GM19452 (cell line): ENCODE measurements at regions not wholly inside any gene's neighbourhood (a gene's known extent, or its start where the extent isn't known, plus 50 kb on each side); places are given as distances from the start of the nearest gene placed in this dataset.

Experiments
- ATAC-seq: cut with Tn5 transposase; IDR thresholded peaks from one replicate; pipeline ENCODE4 v1.9.1; 2021; ENCODE audit not compliant: unreplicated experiment

GRCh38 chr21:24280596-24280995 is 1326.7 kb downstream of the MRPL39 start:
- no peak for ATAC-seq

- ATAC-seq, result no peak
Observed at GRCh38 chr21:24278711-24279110, 1328.6 kb downstream of the MRPL39 start.

GRCh38 chr21:24276204-24276603 is 1331.1 kb downstream of the MRPL39 start:
- ATAC-seq, result no peak

GRCh38 chr21:24275616-24276015 is 1331.7 kb downstream of the MRPL39 start:
- no peak for ATAC-seq

DNA sequence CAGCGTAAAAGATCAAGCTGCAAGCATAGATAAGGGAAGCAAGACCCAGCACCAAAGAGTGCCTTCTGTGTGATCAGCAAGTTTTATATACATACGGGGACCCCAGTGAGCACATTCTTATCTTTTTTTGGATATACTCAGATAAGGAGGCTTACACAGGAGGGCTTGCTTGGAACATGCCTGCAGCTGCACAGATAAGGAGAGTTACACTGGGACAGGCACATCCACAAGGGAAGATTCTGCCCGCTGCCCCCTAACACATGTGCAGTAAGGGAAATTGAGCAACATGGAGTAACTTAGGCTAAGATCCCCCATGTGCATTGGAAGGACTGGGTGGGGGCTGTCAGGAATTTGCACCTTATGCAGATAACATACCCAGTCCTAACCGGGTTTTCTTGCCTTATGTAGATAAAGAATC is 1334.8 kb downstream of the MRPL39 start:
- no peak for ATAC-seq

- no peak for ATAC-seq
Observed at GRCh38 chr21:24265987-24266386, 1341.3 kb downstream of the MRPL39 start.

- no peak for ATAC-seq
Observed at GRCh38 chr21:24260751-24261150, 1346.5 kb downstream of the MRPL39 start.

DNA sequence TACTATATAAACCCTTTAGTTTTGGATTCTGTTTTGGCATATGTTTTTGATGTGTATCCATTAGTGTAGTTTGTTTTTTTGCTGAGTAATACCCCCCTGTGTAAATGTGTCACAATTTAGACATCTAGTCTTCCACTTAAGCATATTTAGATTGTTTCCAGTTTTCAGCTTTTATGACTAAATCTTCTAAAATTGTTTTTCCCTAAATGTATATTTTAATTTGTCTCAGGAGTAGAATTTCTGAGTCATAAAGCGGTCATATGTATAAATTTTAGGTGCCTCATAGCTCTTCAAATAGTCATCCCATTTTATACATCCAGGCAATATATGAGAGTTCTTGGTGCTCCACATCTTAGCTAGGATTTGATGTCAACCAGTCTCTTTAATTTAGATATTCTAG is 1348.0 kb downstream of the MRPL39 start:
- no peak for ATAC-seq

DNA sequence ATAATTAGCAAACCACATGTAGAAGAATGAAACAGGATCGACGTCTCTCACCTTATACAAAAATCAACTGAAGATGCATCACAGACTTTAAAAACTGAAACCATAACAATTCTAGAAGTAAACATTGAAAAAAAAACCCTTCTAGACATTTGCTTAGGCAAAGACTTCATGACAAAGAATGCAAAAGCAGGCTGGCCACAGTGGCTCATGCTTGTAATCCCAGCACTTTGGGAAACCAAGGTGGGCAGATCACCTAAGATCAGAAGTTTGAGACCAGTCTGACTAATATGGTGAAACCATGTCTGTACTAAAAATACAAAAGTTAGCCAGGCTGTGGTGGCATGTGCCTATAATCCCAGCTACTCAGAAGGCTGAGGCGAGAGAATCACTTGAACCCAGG is 1351.7 kb downstream of the MRPL39 start:
- no peak for ATAC-seq

GRCh38 chr21:24225431-24225830 is 1381.8 kb downstream of the MRPL39 start:
- ATAC-seq, result no peak

DNA sequence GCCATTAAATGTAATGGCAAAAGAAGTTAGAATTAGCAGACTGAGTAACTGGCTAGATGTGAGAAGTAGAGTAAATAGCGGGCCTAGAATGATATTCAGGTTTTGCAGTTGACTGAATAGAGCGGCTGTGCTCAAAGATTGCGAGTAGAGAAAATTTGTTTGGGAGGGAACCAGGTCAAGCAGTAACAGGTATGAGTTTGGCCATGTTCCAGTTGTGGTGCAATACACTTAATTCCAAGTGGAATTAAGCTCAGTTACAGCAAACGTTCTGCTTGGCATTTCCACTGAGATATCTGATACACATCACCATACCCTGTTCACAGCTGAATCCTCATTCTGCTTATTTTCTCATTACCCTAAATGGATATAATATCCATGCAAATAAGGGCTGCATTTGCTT is 1382.9 kb downstream of the MRPL39 start:
- no peak for ATAC-seq

GRCh38 chr21:24223624-24224023 is 1383.7 kb downstream of the MRPL39 start:
- no peak for ATAC-seq

DNA sequence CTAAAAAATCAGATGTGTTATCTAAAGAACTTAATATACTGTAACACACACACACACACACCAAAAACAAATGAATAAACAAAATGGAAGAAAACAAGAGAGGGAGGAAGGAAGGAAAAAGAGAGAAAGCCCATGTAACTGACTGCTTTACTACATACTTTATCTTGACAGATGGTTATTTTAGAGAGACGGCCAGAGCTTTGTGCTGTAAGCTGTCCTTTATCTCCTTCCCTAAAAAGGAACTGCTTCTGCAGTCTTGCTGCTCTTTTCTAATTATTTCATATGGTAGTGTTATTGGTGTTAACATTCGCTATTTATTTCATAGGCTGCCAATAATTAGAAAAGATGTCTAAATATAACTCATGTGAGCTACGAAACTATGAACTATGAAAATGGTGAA is 1384.6 kb downstream of the MRPL39 start:
- no peak for ATAC-seq

- ATAC-seq, result no peak
Observed at GRCh38 chr21:24220446-24220845, 1386.8 kb downstream of the MRPL39 start.

- no peak for ATAC-seq
Observed at GRCh38 chr21:24217151-24217550, 1390.1 kb downstream of the MRPL39 start.

DNA sequence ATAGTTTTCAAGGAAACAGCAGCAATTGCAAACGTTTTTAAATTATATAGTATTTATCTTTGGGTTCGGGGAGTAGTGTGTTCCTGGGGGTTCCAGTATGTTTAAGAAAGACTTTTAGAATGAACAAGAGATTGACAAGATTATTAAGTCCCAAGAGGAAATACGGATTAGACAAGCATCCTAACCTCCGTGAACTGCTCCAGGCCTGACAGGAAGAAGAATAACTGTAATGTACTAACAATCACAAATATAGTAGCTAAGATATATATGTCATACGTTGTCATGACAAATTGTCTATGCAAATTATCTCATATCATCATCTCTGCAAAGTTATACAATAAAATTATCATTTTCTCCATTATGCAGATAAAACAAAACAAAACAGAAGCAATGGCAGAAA is 1397.2 kb downstream of the MRPL39 start:
- no peak for ATAC-seq

DNA sequence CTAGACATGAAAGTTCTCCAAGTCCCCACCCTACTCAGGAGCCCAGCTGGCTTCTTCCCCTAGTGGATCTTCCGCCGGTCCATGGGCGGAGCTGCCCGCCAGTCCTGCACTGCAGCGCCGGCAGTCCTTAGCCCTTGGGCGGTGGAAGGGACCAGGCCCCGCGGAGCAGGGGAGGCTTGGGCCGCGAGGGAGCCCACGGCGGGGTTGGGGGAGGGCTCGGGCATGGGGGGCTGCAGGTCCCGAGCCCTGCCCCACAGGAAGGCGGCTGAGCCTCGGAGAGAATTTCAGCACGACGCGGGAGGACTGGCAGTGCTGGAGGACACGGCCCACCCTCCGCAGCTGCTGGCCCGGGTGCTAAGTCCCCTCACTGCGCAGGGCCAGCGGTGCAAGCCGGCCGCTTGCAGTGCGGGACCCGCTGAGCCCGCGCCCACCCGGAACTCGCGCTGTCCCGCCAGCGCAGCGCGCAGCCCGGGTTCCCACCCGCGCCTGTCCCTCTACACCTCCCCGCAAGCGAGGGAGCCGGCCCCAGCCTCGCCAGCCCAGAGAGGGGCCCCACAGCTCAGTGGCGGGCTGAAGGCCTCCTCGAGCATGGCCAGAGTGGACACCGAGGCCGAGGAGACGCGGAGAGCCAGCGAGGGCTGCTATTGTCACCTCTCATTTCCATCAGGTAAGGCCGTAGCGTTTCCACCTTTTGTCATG is 1398.6 kb downstream of the MRPL39 start:
- ATAC-seq, result no peak

GRCh38 chr21:24205319-24205718 is 1402.0 kb downstream of the MRPL39 start:
- no peak for ATAC-seq

GRCh38 chr21:24204641-24205040 is 1402.6 kb downstream of the MRPL39 start:
- no peak for ATAC-seq

- ATAC-seq, result peak; percentile 69
Observed at GRCh38 chr21:24200052-24200451, 1407.2 kb downstream of the MRPL39 start.

DNA sequence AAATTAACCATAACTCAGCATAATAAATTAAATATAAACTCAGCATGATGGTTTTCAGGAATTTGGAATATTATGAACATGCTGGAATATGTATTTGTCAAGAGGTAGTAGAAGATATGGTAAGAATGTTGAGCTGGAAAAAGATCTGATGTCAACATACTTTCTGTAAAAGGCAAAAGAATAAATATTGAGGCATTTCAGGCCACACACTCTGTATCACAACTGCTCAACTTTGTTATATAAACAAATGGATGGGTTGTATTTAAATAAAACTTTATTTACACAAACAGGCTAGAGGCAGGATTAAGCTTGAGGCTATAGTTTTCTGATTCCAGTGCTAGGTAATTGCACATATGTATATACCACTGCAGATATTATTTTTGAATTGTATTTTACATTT is 1409.4 kb downstream of the MRPL39 start:
- no peak for ATAC-seq

DNA sequence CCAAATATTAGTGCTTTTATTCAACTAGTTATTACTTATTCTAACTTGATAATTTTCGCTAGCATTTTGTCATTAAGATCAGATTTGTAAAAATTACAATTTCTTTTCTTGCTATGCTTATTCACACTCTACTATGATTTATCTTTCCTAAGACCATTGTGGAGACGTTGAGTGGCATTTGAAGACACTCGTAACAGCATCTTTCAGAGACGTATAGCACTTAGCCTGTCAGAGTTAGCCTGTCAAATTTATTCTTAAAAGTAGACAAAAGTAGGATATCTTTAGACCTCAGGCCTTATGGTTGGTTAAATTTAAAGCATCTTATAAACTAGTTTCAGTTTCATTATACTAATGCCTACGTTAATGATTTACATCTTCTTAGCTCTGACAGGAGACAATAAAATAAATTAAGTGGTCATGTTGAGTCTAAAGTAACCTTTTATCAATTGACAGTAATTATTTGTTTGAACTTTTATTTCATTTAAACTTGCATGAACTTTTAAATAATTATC is 1410.1 kb downstream of the MRPL39 start:
- ATAC-seq, result no peak

DNA sequence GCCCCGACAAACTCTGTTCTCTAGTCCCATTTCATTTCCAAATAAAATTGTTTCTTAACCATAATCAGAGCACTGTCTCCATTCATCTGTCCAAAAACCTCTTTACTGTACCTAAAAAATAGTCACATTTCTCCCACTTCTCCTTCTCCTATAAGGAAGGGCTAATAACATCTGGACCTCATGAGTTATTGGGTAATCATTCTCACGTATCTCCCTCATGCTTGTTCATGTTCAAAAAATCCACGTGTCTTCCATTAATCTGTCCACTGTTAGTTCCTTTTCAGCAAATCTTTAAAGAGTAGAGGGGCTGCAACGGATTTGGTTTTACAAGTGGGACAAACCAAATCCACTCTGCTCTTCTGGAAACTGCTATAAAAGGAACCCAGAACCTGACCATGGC is 1418.8 kb downstream of the MRPL39 start:
- ATAC-seq, result no peak
